ENCODE measurements at regions not wholly inside any gene's neighbourhood (a gene's known extent, or its start where the extent isn't known, plus 50 kb on each side); places are given as distances from the start of the nearest gene placed in this dataset.

GRCh38 chr18:45547910-45548309 is 67.4 kb upstream of the SLC14A2 start:
- H3K36me3 ChIP-seq (ENCODE audit: control insufficient read depth in 2 of 2, extremely low read depth in 1 of 2, insufficient read depth in 2 of 2, low read length in 2 of 2), result no peaks in the 10 kb centered on the region
- H3K9me3 ChIP-seq (replicated peaks; ENCODE audit: control insufficient read depth, insufficient read depth, low read length), result no peaks in the 10 kb centered on the region
- H3K4me3 ChIP-seq (replicated peaks in 1 of 3; ENCODE audit: insufficient read depth in 1 of 3, low read depth in 1 of 3, low read length in 3 of 3), result no peak overlapping the region
- H3K27ac ChIP-seq (ENCODE audit: insufficient read depth, low read depth, low read length), result no peak overlapping the region
- CTCF ChIA-PET, result no interaction called here
- H3K79me2 ChIP-seq (ENCODE audit: control insufficient read depth, insufficient read depth, low read length), result no peaks in the 10 kb centered on the region
- no peak overlapping the region for H3K4me2 ChIP-seq (ENCODE audit: insufficient read depth, low read length)
- FAIRE-seq (no peak), DNase-seq (ENCODE audit: low read depth, low spot score) (no peak)
- dilution Hi-C loops (cut with MboI; ENCODE audit: extremely low pct_ligation_motif_present, low sequenced_read_pairs) (no loop called here), intact Hi-C loops (cut with micrococcal nuclease) (no loop called here)
- POLR2A ChIA-PET, result no interaction called here
- no peak overlapping the region for H2AFZ ChIP-seq (ENCODE audit: low read depth, low read length)
- H3K9me1 ChIP-seq (replicated peaks; ENCODE audit: control insufficient read depth, extremely low read depth, insufficient read depth, low read length), result no peaks in the 10 kb centered on the region
- H3K27me3 ChIP-seq (ENCODE audit: control insufficient read depth in 2 of 2, insufficient read depth in 2 of 2, low read length in 2 of 2), result no peaks in the 10 kb centered on the region
- no peak overlapping the region for H3K9ac ChIP-seq (replicated peaks; ENCODE audit: extremely low read depth, insufficient read depth, low read length)
- H3K4me1 ChIP-seq (ENCODE audit: control insufficient read depth, extremely low read depth, insufficient read depth, low read length), result no peaks in the 10 kb centered on the region
- no peak for TF ChIP-seq POLR2A (IDR thresholded peaks at IDR 0.05; ENCODE audit: low read depth, low read length)
- no peak for TF ChIP-seq EZH2 (IDR thresholded peaks at IDR 0.05; ENCODE audit: borderline replicate concordance, low read depth, low read length, severe bottlenecking)
- no peak for TF ChIP-seq JUN (IDR thresholded peaks at IDR 0.05; ENCODE audit: borderline replicate concordance, insufficient read depth, insufficient read length, low read depth)
- no peak for TF ChIP-seq GATA2 (IDR thresholded peaks at IDR 0.05; ENCODE audit: insufficient read depth, insufficient read length, low read depth, low read length)
- no peak for TF ChIP-seq MAX (IDR thresholded peaks at IDR 0.05; ENCODE audit: insufficient read depth, insufficient read length)
- TF ChIP-seq MYC (IDR thresholded peaks at IDR 0.05; ENCODE audit: low read depth, low read length), result no peak
- no peak for TF ChIP-seq CTCF (IDR thresholded peaks at IDR 0.05; ENCODE audit: extremely low read depth in 1 of 2, insufficient read depth in 1 of 2, low read depth in 1 of 2, low read length in 2 of 2)
- TF ChIP-seq POLR2AphosphoS5 (IDR thresholded peaks at IDR 0.05; ENCODE audit: insufficient read depth, low read depth, low read length), result no peak
- no peak for TF ChIP-seq FOS (IDR thresholded peaks at IDR 0.05; ENCODE audit: borderline replicate concordance, insufficient read depth, low read length)
- BruUV-seq (replicated peaks), result no TSS peak
- no peaks in the 10 kb centered on the region for H4K20me1 ChIP-seq (replicated peaks; ENCODE audit: control insufficient read depth, extremely low read depth, insufficient read depth, low read length)

Data from endothelial cell of umbilical vein (primary cell).